Astrocyte of the spinal cord (primary cell): ENCODE measurements at regions not wholly inside any gene's neighbourhood (a gene's known extent, or its start where the extent isn't known, plus 50 kb on each side); places are given as distances from the start of the nearest gene placed in this dataset.

Experiments used
- DNase-seq: peaks from one replicate; pipeline ENCODE4 v3.0.0; 2011; ENCODE audit warnings: low read depth, low spot score
- H3K4me3 ChIP-seq: 2 replicates; pipeline ENCODE4 v1.5.1; 2011; ENCODE audit warnings: low read depth, mild to moderate bottlenecking, low read length, moderate library complexity
- CTCF ChIP-seq: IDR thresholded peaks from 2 replicates; pipeline ENCODE4 v1.5.1; 2012; ENCODE audit warnings: low read depth, mild to moderate bottlenecking, low read length, inconsistent platforms
- in situ Hi-C: cut with HindIII; loops from 2 replicates; pipeline ENCODE4 v1.10.0; 2017; ENCODE audit warnings: low sequenced_read_pairs

GRCh38 chr4:132642016-132642817, 506.9 kb upstream of the PCDH10 start:
- TF ChIP-seq CTCF, result peak; percentile 89
- peak; percentile 61 for DNase-seq
- H3K4me3 ChIP-seq, result no peak overlapping the region
- in situ Hi-C loops, result no loop called here

DNA sequence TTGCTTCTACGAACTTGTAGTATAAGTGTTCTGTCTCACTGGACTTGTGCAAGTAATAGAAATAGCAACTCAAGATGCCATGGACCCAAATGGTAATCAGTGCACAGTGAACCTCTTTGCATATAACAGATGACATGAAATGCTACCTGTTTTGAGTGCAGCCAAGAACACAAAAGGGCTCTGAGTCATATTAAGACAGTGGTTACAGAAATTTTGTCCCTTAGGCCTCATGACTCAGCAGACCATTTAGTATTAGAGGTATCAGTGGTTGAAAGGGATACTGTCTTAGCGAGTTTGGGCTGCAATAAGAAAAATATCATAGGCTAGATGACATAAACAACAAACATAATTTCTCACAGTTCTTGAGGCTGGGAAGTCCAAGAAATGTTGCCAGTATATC, 502.9 kb upstream of the PCDH10 start:
- in situ Hi-C loops, result no loop called here
- TF ChIP-seq CTCF, result no peak
- peak; percentile 3 for DNase-seq
- no peak overlapping the region for H3K4me3 ChIP-seq

- no peak for DNase-seq
- in situ Hi-C loops, result no loop called here
- no peak overlapping the region for H3K4me3 ChIP-seq
- no peak for TF ChIP-seq CTCF
Observed at GRCh38 chr4:132651196-132651595, 497.9 kb upstream of the PCDH10 start.

DNA sequence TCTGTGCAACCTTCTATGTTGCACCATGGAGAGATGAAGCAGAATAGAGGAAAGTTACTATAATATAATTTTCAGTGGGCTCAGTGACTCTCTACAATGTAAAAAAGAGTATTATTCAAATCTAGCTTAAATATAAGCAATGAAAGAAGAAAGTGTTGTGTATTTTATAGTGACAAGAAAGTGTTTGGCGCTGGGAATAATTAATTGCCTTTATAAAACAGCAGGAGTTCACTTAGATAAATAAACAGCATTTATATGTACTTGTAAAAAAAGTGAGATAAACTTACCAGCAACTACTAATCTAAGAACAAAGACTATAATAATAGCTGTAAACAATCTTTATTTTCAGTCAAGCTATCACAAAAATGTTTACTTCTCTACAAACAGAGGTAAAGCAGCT, 488.9 kb upstream of the PCDH10 start:
- DNase-seq, result no peak
- H3K4me3 ChIP-seq, result no peak overlapping the region
- in situ Hi-C loops, result no loop called here
- TF ChIP-seq CTCF, result no peak

DNA sequence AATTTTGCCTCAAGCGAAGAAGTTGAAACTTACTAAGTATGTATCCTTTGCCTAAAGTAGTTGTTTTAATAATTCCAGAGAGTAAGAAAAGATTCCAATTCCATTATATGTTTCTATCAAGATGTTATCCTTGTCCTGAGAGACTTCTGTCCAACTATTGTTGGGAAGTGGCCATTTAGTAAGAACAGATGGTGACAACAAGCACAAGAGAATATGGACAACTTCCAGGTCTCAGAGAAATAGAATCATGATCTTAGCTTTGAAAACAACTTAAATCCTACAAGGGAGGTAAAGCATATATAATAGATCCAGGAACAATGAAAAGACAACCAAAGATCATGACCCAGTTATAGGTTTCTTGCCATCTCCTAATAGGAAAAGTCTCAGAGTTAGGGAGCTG, 486.6 kb upstream of the PCDH10 start:
- DNase-seq, result no peak
- no peak for TF ChIP-seq CTCF
- no peak overlapping the region for H3K4me3 ChIP-seq
- in situ Hi-C loops, result no loop called here

DNA sequence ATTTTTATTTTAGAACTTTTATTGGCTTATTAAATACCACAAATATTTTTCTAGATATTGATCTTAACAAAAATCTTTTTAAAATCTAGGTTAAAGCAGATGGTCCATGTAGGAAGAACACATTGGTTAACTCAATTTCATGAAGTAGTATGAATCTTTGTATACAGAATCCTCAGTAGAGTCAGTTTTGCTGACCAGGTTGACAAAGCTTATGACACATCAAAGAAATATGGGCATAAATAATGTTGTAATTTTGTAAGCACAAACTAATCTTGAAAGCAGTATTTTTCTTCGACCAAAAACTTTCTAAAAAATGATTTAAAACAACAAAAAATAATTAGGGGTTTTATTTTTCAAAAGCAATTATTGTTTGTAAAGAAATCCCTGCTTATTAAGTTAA, 479.3 kb upstream of the PCDH10 start:
- in situ Hi-C loops, result no loop called here
- DNase-seq, result no peak
- TF ChIP-seq CTCF, result no peak
- no peak overlapping the region for H3K4me3 ChIP-seq
